DMS 273 treated with DMSO at 0.1 percent for 48 hours (cell line): ENCODE measurements at regions not wholly inside any gene's neighbourhood (a gene's known extent, or its start where the extent isn't known, plus 50 kb on each side); places are given as distances from the start of the nearest gene placed in this dataset.

Experiments
- DNase-seq: peaks from one replicate; lab custom pipeline; 2025; lab: John Stamatoyannopoulos, UW

DNA sequence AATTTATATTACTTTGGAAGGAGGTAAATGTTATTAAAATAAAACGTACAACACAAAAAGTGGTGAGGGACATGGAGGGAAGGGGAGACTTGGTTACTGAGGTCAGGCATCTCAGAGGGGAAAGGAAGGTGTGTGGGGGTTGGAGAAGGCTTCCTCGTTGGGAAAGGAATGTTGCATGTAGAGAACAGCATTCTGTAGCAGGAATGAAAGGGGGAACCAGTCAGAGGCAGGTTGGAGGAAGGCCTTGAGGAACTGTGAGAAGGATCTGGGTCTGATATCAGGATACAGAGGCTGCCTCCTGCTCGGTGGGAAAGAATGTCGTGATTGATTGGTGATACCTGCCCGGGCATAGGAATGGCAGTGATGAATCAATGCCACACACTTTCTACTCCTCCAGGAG is 103.3 kb upstream of the ZFHX3 start:
- DNase-seq = no peak

DNA sequence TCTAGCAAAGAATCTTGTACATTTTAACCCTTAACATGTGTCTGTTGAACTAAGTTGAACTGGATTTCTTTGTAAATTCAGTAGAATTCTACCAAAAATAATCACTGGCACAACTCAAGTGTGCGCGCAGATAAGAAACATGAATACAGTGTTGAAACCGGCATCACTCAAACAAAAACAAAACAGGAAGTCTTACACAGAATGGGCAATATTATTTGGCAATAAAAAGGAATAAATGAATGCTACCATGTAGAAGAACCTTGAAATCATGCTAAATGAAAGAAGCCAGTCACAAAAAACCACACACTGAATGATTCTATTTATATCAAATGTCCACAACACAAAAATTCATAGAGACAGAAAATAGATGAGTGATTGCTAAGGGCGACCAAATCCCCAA is 102.9 kb upstream of the ZFHX3 start:
- DNase-seq = no peak

DNA sequence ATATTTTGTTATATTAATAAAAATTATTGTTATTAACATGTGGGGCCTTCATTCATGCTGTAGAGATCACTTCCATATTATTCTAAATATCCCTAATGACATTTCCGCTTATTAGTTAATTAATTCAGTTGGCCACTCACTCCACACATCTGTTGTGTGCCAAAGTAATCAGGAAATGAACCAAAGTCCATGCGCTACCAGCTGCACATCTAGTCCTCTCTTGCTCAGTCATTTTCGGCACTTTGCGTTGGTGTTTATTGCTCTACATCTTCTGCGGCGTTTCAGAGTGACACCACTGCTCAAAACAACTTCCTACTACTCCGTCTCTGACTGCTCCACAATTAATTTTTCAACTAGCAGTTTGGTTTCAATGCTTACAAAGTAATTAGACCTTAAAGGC is 101.4 kb upstream of the ZFHX3 start:
- DNase-seq = no peak

DNA sequence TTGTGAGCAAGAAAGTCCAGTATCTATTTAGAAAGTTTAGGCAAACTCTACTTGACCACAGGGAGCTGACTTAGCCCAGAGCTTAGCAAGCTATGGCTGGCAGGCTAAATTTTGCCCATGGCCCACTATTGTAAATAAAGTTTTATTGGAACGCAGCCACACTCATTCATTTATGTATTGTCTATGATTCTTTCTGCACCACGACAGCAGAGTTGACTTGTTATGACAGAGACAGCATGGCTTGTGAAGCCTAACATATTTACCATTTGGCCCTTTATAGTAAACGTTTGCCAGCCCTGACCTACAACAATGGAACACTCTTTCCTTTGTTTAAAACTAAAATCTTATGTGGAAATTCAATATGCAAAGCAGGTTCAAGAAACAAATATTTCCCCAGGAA is 100.0 kb upstream of the ZFHX3 start:
- DNase-seq = no peak

DNA sequence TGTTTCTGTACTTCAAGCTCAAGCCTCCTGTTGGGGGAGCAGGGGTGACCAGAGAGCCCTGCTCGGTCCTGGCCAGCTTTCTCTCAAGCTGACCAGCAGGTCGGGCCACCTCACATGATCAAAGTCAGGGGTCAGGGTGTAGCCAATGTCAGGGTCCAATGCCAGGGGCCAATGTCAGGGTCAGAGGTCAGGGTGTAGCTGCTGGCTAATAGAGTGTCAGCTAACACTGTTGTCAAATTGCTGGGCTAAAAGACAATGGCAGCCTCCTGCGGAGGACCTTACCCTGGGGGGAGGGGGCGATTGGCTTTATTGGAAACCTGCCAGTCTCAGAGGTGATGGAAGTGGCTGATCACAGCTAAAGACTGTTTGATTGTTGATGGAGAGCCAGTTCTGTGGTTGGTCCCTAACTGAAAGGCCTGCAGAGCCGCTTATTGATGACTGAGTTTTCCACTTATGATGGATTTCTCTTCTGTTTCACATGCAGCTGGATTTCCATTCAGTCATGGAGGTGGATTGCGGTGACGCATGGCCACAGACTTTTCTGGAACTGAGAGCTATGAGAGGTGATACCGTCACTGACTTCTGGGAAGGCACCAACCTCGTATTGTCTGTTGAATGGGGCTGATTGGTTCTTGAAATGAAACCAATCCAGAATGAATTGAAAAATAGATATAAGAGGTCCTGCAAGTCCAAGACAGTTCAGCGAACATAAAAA is 97.4 kb upstream of the ZFHX3 start:
- DNase-seq = no peak

DNA sequence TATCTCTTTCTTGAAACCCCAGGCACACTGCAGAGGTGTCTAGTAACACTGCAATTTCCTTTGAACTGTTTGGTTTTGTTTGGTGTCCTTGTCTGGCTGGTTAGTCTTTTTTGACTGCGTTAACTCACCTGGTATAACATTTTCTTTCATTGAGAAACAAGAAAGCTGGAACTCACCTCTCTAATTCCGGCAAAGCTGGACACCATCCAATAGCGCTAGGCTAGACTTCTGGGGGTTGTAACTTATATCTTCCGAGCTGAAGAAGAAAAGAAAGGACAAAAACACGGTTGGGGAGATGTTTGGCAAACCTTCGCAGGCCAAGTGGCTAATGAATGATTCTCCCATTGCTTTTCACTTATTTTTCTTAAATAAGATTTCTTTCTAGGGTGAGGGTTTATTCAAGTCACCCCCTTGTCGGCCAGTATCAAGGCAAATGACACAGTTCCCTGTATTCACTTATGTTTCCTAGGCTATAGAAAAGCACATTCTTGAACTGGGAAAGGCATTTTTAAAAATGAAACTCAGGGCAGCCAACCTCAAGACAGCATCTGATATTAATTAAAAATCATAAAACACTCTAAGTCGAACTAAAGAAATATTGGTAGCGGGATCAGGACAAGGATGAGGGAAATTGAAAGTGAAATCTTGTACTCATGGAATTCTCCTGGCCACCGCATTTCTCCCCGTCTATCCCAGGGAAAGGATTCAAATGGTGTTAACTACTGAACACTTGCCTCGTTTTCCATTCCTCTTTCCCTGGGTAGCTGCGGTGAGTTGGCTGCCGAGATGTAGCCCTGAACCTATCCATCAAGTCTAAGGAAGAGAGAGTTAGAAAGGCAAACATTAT is 95.9 kb upstream of the ZFHX3 start:
- DNase-seq = no peak

DNA sequence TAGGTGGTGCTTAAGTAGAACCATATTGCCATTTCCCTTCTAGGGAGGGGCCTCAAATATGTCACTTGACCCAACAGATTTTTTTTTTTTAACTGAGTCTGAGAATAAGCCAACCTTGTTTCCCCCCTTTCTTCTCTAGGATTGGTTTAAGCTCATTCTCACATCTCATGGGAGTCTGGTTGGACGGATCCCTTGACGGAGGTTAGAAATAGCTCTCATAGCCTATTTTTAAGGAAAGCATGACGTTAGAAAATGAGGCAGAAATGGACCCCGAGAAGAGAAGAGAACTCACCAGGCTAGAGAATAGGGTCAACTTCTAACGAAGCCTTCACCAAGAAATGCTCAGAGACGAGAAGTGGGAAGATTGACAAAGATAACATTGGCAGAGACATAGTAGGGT is 95.1 kb upstream of the ZFHX3 start:
- DNase-seq = no peak

DNA sequence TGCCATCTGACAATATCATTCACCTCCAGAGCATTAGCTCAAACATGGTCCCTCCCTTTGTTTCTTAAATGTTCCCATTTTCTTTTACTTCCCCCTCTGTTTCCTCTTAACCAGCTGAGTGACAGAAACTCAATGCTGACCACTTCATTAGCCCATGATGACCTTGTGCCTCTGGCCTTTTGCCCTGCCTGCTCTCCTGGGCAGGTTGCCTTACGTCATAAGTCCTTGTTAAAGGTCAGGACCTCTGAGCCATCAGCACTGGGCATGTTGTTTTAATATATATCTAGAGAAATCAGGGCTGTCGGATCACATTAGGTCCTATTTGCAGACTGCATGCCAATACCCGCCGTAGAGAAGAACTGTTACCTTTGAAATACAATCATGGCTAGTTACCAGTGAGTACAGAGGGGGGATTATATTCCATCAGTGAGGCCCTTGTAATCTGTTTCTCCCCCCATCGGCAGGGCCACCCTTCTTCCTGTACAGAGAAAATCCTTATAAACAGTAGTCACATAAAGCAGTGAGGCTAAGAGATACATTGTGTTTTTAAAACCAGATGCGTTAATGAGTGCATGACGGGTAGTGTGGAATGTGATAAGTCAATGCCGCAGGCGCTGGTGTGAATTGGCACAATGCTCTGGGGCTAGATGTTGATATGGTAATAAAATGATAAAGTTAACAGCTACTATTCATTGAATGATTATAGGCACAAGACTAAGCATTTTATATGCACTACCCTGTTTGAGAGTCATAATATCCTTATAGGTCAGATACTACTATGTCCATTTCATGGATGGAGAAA is 94.3 kb upstream of the ZFHX3 start:
- DNase-seq = no peak

DNA sequence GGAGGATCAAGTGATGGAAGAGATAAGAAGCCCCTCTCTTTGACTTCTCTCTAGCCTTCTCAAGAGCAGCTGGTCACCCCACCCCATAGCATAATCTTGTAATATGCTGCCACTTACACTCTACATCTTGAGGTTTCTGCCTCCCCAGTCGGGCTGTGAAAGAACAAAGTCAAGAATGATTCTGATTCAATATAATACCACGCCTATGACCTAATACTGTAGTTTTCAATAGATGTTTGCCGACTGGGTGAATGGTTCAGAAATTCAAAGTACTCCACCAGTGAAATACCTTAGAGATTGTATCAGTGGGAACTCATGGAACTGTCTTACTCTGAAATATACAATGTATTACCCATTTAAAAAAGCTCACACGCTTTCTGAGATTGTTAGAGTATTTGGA is 93.0 kb upstream of the ZFHX3 start:
- no peak for DNase-seq

DNA sequence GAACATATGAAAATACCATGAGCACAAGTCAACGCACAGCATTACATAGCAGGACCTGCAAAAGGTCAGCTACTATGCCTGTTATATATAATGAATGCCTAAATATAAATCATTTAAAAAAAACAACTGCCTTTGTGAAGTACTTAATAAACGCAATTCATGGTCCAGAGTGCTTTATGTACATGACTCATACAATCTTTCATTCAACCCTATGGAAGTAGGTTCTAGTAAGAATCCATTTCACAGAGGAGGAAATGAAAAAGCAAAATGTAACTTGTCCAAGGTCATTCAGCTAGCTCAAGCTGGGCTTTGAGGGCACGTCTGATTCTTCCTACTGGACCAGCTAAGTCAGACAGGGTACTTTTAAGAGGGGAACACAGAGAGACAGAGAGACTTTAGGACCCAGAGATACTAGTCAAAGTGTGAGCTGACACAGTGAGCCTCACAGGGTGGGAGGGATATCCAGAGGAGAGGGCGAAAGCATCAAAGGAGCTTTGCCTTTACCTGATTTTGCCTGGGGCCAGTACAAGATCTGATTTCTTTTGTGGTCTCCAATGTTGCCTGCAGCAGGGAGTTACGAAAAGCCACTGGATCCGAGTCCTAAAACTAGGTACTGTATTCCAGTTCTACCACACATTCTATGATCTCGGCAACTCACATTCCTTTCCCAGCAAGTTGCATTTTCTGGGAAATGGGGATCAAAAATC is 83.4 kb upstream of the ZFHX3 start:
- DNase-seq = no peak

DNA sequence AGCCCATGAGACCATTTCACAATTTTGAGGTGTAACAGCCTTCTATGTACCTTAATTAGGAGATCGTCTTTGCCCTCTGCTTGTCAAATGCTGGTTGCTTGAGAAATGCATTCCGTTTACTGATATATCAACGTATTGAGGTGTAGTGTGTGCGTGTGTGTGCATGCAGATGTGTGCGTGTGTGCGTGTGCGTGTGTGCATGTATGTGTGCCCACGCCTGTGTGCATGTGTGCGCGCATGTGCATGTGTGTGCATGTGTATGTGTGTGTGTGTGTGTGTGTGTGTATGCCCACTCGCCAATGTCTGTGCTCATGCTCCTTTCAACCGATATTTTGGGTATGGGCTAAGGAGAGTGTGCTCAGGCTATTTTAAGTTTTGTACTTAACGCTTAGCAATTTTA is 81.5 kb upstream of the ZFHX3 start:
- no peak for DNase-seq

DNA sequence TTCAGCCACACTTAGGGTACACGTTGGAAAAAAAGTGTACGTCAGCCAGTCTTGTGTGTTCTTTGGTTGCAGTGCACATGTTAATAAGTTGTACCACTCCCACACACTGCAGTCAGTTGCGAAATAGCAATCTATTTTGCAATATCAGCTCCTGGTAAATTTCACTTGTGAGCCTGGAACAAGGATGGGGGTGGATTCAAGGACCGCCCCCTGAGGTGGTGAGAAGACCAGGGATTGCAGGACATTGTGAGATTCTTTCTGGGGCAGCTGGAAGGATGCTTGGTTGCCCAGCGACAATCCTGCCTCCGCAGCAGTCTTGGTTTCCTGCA is 78.6 kb upstream of the ZFHX3 start:
- DNase-seq = no peak

DNA sequence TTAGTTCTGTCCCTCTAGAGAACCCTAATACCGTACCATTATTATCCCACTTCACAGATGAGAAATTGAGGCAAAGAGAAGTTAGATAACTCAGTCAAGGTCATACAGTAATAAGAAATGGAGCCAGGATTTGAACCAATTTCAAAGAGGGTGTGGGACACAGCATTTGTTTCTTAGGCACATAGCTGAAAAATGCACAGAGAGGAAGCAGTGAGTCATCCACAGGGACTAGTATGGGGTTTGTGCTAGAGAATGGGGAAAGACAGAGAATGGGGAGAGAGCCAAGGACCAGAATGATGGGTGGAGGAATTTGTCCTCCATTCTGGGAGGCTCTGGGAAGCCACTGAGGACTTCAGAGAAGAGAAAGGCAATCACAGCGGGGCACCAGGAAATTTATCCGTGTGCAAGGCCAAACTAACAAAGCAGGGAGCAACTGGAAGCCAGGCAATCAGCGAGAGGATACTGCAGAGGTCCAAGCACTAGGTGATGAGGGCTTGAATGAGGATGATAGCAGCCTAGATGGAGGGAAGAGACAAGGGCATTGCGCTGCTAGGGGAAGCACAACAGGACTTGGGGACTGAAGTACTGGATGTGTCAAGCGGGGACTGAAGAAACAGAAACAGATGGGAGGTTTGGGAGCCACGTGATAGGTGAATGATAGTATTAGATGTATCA is 78.1 kb upstream of the ZFHX3 start:
- DNase-seq = no peak

DNA sequence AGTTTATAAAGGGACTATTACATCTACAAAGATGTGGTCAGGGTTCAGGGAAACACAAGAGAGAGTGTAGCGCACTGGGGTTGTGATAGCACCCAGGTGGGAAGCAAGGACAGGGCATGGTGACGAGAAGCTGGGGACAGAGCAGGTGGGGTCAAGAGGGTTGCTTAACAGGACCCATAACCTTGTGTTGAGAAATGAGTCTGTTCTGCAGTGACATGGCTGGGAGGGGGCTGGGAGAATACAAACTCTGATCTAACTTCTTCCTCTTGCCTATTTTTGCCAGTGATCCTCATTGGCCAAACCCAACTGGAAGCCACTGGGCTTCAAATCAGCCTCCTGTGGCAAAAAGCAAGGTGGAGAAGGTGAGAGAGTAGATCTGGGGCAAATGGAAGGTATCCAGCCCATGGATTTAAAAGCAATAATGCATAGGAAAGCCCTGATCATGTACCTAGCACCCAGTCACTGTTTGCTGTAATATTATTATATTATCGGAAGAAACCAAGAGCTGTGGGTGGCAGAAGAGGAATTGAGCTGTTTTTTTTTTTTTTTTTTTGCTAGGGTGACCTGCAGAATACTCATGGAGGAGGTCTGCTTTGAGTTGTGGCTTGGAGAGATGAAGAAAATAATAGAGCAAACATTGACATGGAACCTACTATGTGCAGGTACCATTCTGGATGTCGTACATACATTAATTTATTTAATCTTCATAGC is 76.9 kb upstream of the ZFHX3 start:
- no peak for DNase-seq

DNA sequence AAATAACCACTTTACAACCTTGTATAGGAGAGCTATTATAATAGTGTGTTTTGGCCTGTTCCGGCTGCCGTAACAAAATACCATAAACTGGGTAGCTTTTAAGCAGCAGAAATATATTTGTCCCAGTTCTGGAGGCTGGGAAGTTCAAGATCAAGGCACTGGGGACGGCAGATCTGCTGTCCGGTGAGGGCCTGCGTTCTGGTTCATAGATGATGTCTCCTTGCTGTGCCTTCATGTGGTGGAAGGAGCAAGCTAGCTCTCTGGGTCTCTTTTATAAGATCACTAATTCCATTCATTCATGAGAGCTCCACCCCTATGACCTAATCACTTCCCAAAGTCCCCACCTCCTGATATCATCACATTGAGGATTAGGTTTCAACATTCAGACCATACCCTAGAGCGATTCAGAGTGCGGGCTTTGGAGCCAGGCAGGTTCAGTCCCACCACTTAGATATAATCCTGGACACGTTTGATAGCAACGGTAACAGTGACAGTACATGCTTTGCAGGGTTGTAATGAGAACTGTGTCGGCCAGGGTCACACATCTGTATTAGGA is 76.2 kb upstream of the ZFHX3 start:
- no peak for DNase-seq

DNA sequence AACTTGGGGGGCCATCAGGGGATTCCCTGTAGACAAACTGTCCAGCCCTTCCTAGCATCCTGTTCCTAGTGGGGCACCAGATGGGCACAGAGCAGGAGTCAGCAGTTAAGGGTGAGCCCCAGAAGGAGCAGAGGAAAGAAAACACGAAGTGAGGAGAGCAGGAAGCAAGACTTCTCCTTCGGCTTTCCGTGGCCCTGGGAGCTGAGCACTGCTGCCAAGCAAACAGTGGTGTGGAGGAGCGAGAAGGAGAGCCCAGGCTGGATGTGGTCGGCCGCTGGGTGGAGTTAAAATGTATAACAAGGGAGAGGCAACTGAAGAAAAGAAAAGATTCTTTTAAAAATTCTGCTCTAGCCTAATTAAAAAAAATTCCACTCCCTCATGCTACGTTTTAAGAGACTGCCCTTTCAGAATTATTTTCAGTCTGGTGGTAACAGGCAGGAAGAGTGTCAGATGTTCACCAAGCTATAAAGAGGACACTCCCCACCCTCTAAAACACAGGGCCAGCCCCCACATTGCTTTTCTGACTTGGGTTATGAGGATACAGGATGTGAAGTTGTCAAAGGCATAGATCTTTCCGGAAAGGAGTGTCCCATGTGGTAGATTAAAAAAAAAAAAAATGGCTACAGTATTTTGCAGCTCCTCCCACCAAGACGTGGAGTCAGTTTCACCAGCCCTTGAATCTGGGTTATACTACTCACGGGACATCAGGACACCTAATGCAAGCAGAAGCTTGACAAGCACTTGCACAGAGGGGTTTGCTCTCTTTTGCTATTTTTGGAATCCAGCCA is 74.9 kb upstream of the ZFHX3 start:
- DNase-seq = no peak

DNA sequence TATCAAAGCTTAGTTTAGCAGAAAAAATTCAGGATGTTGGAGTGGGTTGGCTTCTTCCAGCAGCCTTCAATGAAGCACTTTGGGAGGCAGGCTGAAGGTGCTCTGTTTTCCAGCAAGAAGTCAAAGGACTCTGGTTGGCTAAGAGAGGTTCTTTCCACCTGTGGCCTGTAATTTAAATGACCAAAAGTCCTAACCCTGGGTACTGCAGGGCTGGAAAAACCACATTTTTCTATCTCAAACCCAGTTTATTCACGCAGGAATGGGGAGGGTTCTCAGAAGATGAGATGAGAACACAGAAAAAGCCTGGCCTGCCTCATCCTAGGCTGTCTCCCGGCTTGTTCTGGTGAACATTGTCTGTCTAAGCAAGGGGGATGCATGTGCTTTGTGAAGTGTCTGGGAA is 68.6 kb upstream of the ZFHX3 start:
- DNase-seq = no peak

DNA sequence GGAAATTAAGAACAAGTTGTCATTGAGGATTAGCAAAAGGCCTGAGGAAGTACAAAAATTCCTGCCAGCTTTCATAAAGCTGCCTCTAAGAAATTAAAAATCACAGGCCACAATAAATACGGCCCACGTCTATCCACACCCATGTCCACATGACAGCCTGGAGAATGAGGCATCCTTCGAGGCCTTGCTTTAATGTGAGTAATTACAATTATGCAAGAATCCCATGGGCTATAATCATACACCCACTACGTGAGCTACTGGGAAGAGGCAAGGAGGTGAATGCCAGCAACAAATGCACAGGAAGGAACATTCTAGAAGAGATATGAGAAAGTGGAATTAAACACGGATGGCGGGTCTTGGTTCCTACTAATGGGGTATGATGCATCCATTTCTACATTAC is 65.4 kb upstream of the ZFHX3 start:
- DNase-seq = no peak

DNA sequence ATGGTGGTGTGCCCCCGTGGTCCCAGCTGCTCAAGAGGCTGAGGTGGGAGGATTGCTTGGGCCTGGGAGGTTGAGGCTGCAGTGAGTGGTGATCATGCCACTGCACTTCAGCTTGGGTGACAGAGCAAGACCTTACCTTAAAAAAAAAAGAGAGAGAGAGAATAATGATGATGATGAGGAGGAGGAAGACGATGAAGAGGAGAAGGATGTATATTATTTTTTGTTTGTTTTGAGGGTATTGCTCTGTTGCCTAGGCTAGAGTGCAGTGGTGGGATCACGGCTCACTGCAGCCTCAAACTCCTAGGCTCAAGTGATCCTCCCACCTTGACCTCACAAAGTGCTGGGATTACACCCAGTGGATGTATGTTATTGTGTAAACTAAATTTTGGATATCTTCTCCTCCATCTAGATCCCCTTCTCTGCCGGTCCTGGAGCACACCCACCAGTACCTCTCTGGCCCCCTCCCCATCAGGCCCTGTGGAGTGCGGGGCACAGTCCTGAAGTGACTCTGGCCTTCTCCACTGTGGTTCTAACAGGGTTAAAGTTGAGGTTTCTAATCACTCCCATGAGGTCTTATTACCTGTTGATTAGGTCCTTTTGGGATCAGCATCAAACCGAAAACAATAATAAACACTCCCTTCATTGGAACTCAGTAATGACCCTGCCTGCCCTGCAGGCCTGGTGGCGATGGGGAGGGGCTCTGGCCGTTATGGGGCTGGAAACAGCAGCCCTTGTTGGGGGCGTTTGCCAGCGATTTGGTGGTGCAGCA is 60.5 kb upstream of the ZFHX3 start:
- no peak for DNase-seq
